ENCODE measurements at regions not wholly inside any gene's neighbourhood (a gene's known extent, or its start where the extent isn't known, plus 50 kb on each side); places are given as distances from the start of the nearest gene placed in this dataset.
A peak's percentile ranks its signal among the peaks of the same experiment; 100 is the strongest.

DNA sequence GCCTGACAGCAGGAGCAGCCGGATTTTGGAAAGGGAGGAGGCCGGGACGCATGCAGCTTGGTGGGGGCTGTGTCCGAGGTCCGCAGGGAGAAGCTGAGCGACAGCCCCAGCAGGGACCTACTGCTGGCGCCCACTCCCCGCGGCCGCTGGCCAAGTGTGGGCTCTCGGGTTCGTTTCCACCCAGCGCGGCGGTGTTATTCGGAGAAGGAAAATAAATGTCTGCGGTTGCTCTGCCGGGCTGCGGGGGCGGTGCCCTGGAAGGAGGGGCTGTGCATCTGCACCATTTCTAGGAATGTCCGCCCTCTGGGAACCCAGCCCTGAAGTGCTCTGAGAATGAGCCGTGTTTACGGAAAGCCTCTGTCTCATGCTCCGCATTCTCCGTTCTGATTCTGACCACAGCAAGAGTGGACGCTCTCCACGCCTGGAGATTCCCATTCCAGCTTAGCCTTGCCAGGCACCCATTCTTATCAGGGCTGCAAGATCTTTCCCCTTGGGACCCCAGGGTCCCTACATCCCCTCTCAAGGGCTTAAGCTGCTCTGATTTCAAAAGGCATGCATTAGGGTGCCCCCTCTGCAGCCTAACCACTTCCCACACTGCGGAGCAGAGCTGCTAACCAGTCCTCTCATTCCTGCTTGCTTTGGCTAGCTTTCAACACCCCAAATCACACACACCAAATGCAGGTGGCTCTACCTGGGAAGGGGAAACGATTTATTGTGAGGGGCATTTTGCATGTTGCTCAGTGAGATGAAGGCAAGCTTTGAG is 256.6 kb upstream of the GLI3 start:
- DNase-seq, result peak; percentile 80

- no peak for DNase-seq
Observed at GRCh38 chr7:42492920-42493319, 255.9 kb upstream of the GLI3 start.

- DNase-seq, result no peak
Observed at GRCh38 chr7:42491106-42491505, 254.1 kb upstream of the GLI3 start.

DNA sequence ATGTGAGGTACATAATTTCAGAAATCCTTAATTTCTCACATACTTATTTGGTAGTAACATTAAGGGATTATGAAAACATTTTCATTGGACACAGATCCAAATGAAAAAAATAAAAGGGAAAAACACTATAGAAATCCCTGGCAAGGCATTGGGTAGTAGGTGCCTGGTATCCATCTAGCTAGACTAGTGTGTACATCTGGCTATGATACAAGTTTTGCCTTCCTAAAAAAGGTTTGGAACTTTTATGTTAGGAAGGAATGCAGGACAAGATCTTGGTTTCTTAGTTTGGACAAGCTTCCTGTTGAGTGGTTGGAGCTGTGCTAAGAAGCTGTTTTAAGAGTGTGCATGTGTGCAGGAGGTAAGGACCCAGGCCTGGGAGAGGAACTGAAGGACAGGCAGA is 252.3 kb upstream of the GLI3 start:
- no peak for DNase-seq

DNA sequence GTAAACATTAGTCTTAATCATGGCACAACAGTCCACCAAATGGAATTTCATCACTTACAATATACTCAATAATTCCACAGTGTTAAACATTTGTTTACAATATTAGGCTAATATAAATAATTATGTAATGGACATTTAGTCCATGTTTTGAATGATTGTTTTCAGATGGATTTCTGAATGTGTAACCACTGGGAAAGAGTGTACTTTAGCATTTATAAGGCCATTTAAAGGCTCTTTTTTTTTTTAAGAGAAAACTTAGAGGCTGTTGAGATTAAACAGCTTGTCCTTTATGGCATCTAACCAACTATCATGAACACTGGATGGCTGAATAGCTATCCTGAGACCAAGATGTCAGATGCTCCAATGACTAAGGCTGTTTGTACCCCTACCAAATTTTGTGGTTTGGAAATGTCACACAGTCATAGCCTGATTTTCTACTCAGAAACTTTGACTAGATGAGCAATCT is 248.3 kb upstream of the GLI3 start:
- no peak for DNase-seq

DNA sequence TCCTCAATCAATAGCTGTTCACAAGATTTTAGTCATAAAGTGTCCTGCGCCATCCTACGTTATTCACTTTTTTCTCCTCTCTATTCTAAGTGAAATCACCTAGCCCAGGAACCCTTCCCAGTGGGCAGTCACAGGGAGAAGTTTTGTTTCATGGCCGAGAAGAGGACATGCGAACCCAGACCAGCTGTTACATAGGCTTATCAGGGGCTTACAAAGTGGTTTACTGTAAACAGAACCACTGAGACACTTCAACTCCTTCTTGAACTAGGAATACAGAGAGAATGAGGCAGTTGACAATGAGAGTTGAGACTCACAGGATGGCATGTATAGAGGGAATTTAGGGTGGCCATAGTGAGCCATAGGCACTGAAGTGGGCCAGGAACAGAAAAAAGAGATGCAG is 246.9 kb upstream of the GLI3 start:
- DNase-seq, result no peak

DNA sequence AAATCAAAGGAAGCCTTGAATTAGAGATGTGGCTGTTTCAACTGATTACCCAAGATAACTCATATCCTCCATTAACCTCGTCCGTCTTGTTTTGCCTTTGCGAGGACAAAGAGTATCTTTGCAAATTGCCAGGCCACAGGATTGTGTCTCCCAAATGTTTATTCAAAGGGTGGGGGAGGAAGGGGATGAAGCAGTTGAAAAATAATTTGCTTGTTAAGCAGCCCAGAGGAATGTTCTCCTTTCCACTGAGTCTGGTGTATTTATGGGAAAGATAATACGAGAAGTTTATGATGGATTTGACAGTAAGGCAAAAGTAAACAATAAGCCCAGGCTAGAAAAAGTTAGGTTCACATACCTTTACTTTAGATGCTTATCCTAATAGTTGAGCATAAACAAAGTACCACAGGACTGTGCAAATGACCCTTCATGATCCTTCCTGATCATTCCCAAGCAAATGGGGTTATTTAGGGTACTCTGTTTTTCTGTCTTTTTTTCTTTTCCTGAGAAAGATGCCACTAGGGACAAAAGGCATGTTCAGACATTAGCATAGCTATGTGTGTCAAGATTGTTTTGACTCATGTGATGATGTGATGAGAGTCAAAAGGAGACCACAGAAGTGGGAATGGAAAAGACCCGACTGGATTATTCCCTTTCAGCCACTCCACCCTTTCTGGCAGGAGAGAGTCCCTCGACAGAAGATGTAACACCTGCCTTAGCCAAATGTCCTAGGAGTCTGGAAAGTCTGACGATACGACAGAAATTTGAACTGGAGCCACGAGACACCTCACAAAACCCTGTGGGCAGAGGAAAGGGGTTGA is 243.0 kb upstream of the GLI3 start:
- DNase-seq, result no peak

GRCh38 chr7:42479452-42479815 is 242.4 kb upstream of the GLI3 start:
- no peak for DNase-seq

DNA sequence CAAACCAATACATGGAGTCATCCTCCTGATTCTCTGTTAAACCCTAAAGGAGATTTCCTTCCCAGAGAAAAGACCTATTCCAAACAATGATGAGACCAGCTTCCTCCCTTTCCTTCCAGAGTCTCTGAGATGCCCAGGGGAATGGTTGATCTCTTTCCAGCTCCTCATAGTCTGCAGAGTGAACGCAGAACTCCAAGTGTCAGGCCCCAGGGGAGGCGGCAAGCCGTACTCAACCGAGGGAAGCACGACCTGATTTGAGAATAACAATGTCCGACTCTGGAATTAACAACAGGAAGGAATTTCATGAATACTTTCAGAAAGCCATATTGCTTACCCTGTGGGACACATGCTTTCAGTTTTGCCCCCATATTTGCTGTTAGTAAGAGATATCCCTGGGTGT is 241.7 kb upstream of the GLI3 start:
- DNase-seq, result no peak

- DNase-seq, result no peak
Observed at GRCh38 chr7:42476255-42476654, 239.2 kb upstream of the GLI3 start.

DNA sequence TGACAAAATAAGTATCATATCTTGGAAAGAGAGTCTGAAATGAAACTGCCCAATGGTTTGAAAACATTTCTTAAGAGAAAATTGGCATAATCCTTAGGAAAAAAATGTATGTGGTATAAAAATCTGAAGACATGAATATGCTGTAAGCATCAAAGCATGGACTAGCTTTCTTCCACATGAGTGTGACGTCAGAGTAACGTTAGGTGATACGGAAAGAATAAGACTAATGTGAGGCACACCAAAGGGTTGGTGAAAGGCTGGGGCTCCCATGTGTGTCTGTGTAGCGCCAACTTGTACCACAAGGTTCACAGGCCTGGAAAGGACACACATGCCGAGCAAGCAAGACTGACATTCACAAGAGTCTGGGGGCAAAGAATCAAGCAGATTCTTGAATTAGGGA is 238.1 kb upstream of the GLI3 start:
- no peak for DNase-seq

GRCh38 chr7:42473099-42473498 is 236.1 kb upstream of the GLI3 start:
- DNase-seq, result no peak

- no peak for DNase-seq
Observed at GRCh38 chr7:42471573-42472174, 234.7 kb upstream of the GLI3 start.

- no peak for DNase-seq
Observed at GRCh38 chr7:42469341-42469740, 232.3 kb upstream of the GLI3 start.

DNA sequence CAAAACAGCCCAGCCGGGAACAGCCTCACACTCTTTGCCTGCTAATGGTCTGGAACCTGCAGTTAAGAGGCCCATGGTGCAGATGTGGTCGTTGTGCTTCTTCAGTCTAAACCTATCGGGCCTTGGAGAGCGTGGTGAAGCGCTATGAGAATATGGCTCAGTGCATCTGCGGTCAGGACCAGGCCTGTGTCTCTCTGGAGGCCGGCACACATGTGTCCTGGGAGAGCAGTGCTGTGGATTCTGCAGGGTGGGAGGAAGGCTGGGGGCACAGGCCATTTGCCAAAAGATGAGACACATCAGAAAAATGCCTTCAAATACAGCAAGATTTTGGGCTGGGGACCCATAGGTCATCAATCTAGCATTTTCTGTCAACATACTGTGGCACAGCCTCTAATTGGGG is 231.5 kb upstream of the GLI3 start:
- DNase-seq, result no peak

GRCh38 chr7:42461537-42461936 is 224.5 kb upstream of the GLI3 start:
- DNase-seq, result no peak

GRCh38 chr7:42460933-42461332 is 223.9 kb upstream of the GLI3 start:
- DNase-seq, result no peak

- DNase-seq, result no peak
Observed at GRCh38 chr7:42460148-42460547, 223.1 kb upstream of the GLI3 start.

DNA sequence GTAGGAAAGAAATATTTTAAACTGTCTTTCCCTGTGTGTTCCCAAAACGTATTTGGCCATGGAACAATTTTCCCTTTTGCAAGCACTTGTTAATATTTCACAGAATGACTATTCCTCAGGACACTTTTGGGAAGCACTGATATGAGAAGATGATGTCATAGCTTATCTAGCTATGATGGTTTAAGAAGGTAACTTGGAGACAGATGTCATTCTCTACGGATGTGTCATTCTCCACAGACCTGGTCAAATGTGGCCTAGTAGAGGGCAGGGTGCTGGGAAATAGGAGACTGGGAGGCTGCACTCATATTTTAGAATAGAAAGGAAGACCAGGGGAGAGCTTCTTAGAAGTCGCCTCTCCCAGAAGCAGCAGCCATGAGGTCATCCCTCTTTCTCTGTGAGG is 220.7 kb upstream of the GLI3 start:
- no peak for DNase-seq

GRCh38 chr7:42456756-42457276 is 219.8 kb upstream of the GLI3 start:
- no peak for DNase-seq

DNA sequence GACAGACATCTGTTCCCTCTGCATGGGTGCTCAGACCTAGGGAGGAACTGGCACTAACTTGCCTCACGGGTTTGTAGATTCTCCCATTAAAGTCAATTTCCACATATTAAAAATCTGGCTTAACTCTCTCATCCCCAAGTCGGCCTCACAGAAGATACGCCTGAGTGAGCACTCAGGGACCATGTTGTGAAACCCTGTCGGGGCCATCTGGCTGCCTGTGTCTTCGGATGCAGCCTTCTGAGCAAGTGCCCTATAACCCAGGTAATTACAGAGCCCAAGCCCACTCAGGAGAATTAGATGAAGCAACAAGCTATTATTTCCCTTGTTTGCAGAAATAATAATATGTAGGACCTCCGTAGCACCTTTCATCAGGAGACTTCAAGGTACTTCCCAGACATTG is 219.3 kb upstream of the GLI3 start:
- no peak for DNase-seq

GRCh38 chr7:42453931-42454361 is 216.9 kb upstream of the GLI3 start:
- DNase-seq, result no peak

GRCh38 chr7:42452356-42452755 is 215.3 kb upstream of the GLI3 start:
- DNase-seq, result no peak
